ENCODE measurements at regions not wholly inside any gene's neighbourhood (a gene's known extent, or its start where the extent isn't known, plus 50 kb on each side); places are given as distances from the start of the nearest gene placed in this dataset.

DNA sequence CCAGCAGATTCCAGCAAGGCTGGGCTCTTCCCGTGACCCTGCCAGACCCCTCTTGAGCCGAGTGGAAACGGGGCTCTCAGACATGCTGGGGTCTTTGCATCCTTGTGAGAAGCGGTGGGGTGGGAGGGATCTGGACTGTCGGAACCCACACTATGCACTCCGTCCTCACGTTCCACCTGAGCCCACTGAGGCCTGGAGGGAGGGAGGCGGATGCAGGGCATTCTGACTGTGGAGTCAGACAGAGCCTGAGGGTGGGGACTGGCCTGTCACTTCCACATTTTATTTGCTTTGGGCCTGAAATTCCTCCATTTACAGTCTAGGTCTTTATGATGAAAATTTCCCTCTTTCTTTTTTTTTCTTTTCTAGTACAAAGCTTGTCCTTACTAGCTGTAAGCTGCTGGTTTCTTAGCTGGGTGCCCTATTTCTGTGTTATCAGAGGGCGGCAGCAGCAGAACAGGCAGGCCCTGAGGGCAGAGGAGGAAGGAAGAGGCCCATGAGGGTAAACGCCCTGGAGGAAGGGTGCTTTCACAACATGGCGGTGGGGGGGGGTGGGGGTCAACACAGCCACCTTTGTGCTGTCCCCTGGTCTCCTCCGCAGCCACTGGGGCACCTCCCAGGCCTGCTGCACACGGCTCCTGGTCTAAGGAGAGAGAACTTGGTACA, 373.5 kb upstream of the MYT1L start (continued):
- TF ChIP-seq TAF1 (IDR thresholded peaks at IDR 0.05; ENCODE audit: control insufficient read depth, extremely low read depth, insufficient read depth, low read length, severe bottlenecking), result no peak
- no peak for TF ChIP-seq TAL1 (IDR thresholded peaks at IDR 0.05)
- TF ChIP-seq CHD2 (IDR thresholded peaks at IDR 0.05; ENCODE audit: low read depth, low read length), result no peak
- TF ChIP-seq ZC3H4 (CRISPR knock-in tag; IDR thresholded peaks at IDR 0.05; ENCODE audit: borderline replicate concordance), result no peak
- no peak for TF ChIP-seq ELK3 (CRISPR knock-in tag; IDR thresholded peaks at IDR 0.05)
- TF ChIP-seq PHF20 (IDR thresholded peaks at IDR 0.05; ENCODE audit: partially characterized antibody), result no peak
- no peak for TF ChIP-seq E2F6 (IDR thresholded peaks at IDR 0.05; ENCODE audit: borderline replicate concordance in 1 of 2, extremely low read depth in 1 of 2, insufficient read depth in 1 of 2, insufficient read length in 1 of 2, low read depth in 1 of 2, low read length in 1 of 2, poor library complexity in 1 of 2, severe bottlenecking in 1 of 2)
- TF ChIP-seq, protein P1, sequence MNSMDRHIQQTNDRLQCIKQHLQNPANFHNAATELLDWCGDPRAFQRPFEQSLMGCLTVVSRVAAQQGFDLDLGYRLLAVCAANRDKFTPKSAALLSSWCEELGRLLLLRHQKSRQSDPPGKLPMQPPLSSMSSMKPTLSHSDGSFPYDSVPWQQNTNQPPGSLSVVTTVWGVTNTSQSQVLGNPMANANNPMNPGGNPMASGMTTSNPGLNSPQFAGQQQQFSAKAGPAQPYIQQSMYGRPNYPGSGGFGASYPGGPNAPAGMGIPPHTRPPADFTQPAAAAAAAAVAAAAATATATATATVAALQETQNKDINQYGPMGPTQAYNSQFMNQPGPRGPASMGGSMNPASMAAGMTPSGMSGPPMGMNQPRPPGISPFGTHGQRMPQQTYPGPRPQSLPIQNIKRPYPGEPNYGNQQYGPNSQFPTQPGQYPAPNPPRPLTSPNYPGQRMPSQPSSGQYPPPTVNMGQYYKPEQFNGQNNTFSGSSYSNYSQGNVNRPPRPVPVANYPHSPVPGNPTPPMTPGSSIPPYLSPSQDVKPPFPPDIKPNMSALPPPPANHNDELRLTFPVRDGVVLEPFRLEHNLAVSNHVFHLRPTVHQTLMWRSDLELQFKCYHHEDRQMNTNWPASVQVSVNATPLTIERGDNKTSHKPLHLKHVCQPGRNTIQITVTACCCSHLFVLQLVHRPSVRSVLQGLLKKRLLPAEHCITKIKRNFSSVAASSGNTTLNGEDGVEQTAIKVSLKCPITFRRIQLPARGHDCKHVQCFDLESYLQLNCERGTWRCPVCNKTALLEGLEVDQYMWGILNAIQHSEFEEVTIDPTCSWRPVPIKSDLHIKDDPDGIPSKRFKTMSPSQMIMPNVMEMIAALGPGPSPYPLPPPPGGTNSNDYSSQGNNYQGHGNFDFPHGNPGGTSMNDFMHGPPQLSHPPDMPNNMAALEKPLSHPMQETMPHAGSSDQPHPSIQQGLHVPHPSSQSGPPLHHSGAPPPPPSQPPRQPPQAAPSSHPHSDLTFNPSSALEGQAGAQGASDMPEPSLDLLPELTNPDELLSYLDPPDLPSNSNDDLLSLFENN (IDR thresholded peaks at IDR 0.05; ENCODE audit: low read depth in 2 of 2, low read length in 2 of 2), result no peak
- TF ChIP-seq ZNF324 (CRISPR knock-in tag; IDR thresholded peaks at IDR 0.05), result no peak
- TF ChIP-seq, protein P2, sequence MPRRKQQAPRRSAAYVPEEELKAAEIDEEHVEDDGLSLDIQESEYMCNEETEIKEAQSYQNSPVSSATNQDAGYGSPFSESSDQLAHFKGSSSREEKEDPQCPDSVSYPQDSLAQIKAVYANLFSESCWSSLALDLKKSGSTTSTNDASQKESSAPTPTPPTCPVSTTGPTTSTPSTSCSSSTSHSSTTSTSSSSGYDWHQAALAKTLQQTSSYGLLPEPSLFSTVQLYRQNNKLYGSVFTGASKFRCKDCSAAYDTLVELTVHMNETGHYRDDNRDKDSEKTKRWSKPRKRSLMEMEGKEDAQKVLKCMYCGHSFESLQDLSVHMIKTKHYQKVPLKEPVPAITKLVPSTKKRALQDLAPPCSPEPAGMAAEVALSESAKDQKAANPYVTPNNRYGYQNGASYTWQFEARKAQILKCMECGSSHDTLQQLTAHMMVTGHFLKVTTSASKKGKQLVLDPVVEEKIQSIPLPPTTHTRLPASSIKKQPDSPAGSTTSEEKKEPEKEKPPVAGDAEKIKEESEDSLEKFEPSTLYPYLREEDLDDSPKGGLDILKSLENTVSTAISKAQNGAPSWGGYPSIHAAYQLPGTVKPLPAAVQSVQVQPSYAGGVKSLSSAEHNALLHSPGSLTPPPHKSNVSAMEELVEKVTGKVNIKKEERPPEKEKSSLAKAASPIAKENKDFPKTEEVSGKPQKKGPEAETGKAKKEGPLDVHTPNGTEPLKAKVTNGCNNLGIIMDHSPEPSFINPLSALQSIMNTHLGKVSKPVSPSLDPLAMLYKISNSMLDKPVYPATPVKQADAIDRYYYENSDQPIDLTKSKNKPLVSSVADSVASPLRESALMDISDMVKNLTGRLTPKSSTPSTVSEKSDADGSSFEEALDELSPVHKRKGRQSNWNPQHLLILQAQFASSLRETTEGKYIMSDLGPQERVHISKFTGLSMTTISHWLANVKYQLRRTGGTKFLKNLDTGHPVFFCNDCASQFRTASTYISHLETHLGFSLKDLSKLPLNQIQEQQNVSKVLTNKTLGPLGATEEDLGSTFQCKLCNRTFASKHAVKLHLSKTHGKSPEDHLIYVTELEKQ (CRISPR knock-in tag; IDR thresholded peaks at IDR 0.05), result no peak
- TF ChIP-seq C11orf30 (IDR thresholded peaks at IDR 0.05; ENCODE audit: low read depth), result no peak

Data from K562 (cell line).